ENCODE measurements at regions not wholly inside any gene's neighbourhood (a gene's known extent, or its start where the extent isn't known, plus 50 kb on each side); places are given as distances from the start of the nearest gene placed in this dataset.

DNA sequence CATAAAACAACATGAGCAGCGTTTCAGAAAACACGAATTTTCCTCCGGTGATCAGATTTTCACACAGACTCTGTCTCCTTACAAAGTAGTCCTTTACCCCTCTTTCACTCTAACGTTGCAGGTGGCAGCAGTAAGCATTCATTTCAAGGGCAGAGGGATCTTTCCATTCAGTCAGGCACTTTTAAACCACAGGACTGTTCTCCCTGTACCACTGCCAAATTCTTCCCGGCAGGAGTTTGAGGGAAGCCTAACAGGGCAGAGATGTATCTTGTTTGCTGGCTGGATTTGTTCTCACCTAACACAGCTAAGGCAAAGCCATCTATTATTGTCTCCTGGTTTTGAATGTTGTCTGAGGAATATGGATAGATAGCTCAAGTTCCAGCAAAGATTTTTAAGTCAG, 1187.3 kb upstream of the SEL1L start:
- Mint-ChIP-seq H3K4me3 (no peak overlapping the region), H3K4me1 (no peaks in the 10 kb centered on the region), H3K36me3 (ENCODE audit: low read depth) (no peaks in the 10 kb centered on the region), H3K9me3 (peaks cover 3% of the 10 kb centered on the region), H3K27me3 (ENCODE audit: low read depth) (no peaks in the 10 kb centered on the region), H3K27ac (ENCODE audit: unreplicated experiment) (no peak overlapping the region)
- DNase-seq (ENCODE audit: low read depth, low spot score) = no peak
- TF ChIP-seq, protein P1, sequence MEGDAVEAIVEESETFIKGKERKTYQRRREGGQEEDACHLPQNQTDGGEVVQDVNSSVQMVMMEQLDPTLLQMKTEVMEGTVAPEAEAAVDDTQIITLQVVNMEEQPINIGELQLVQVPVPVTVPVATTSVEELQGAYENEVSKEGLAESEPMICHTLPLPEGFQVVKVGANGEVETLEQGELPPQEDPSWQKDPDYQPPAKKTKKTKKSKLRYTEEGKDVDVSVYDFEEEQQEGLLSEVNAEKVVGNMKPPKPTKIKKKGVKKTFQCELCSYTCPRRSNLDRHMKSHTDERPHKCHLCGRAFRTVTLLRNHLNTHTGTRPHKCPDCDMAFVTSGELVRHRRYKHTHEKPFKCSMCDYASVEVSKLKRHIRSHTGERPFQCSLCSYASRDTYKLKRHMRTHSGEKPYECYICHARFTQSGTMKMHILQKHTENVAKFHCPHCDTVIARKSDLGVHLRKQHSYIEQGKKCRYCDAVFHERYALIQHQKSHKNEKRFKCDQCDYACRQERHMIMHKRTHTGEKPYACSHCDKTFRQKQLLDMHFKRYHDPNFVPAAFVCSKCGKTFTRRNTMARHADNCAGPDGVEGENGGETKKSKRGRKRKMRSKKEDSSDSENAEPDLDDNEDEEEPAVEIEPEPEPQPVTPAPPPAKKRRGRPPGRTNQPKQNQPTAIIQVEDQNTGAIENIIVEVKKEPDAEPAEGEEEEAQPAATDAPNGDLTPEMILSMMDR (conservative IDR thresholded peaks at IDR 0.05) = no peak

DNA sequence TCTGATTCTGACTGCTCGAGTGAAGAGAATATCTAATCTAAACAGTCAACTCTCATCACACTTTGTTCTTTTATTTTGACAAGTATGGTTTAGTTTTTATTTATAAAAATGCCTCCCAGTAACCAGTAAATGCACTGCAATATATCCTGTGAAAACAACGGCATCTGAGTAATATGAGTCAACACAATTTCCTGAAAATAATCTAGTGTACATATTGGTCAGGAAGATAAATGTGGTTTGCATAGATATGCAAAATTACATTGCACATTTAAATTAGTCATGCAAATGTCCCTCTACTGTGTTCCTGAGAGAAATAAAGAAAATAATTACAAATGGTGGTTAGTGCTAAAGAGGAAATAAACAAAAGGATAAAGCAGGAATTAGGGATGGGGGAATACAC, 1190.7 kb upstream of the SEL1L start:
- Mint-ChIP-seq H3K4me1 (no peaks in the 10 kb centered on the region), H3K36me3 (ENCODE audit: low read depth) (no peaks in the 10 kb centered on the region), H3K4me3 (no peak overlapping the region), H3K9me3 (peaks cover 3% of the 10 kb centered on the region), H3K27me3 (ENCODE audit: low read depth) (no peaks in the 10 kb centered on the region), H3K27ac (ENCODE audit: unreplicated experiment) (no peak overlapping the region)
- TF ChIP-seq, protein P1 (conservative IDR thresholded peaks at IDR 0.05) = no peak
- DNase-seq (ENCODE audit: low read depth, low spot score) = no peak

DNA sequence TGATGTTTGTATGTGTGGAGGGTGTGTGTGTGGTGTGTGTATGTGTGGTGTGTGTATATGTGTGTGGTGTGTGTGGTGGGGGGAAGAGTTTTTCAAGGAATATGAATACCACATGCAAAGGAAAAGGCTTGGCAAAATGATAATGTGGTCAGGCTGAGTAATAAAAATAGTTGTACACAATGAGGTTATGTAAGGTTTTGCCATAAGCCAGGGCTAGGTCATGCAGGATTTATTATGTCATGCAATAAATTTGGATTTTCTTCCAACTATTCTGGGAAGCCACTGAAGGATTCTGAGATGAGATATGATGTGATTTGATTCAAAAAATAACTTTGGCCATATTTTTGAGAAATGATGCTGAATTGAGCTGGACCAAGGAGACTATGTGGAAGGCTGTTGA, 1191.6 kb upstream of the SEL1L start:
- H3K9me3 Mint-ChIP-seq = peaks cover 3% of the 10 kb centered on the region
- H3K27me3 Mint-ChIP-seq (ENCODE audit: low read depth) = no peaks in the 10 kb centered on the region
- H3K4me3 Mint-ChIP-seq = no peak overlapping the region
- H3K27ac Mint-ChIP-seq (ENCODE audit: unreplicated experiment) = peak overlapping the region; percentile 74
- no peak for DNase-seq (ENCODE audit: low read depth, low spot score)
- H3K36me3 Mint-ChIP-seq (ENCODE audit: low read depth) = no peaks in the 10 kb centered on the region
- TF ChIP-seq, protein P1 (conservative IDR thresholded peaks at IDR 0.05) = no peak
- H3K4me1 Mint-ChIP-seq = no peaks in the 10 kb centered on the region

DNA sequence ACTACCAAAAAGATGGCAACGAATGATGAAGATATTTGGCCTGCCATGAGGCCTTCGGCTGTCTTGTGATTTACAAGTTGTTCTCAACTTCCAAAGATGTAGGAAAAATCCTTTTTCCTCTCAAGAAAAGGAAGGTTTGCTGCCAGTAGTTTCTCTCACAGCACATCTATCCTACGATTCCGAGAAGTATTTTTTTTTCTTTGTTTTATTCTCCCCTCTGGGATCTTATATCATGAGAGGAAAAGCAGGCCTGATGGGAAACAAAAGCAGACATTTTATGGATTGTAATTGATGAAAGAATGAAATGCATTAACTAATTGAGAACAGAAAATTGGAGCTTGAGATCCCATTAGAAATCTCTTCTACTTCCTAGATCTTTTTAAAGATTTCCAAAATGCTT, 1197.9 kb upstream of the SEL1L start:
- no peaks in the 10 kb centered on the region for H3K27me3 Mint-ChIP-seq (ENCODE audit: low read depth)
- TF ChIP-seq, protein P1 (conservative IDR thresholded peaks at IDR 0.05) = no peak
- H3K9me3 Mint-ChIP-seq = no peaks in the 10 kb centered on the region
- peaks cover 3% of the 10 kb centered on the region for H3K36me3 Mint-ChIP-seq (ENCODE audit: low read depth)
- no peak overlapping the region for H3K27ac Mint-ChIP-seq (ENCODE audit: unreplicated experiment)
- no peaks in the 10 kb centered on the region for H3K4me1 Mint-ChIP-seq
- DNase-seq (ENCODE audit: low read depth, low spot score) = no peak
- no peak overlapping the region for H3K4me3 Mint-ChIP-seq

DNA sequence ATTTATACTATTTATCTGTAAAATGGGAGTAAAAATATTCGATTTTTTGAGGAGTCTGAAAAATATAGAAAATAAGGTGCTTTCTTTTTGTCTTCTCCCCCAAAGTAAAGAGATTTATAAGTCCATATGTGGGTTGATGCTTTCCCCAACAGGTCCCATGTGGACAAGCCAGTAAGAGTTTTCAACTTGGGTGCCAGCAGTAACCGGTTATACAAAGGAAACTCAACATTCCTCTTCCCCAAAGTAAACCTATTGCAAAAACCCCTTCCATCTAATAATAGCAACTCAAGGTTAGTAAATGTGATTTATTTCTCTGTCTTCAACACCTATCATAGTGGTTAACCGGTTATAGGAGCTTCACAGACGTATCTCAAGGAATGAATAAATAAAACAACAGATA, 1206.9 kb upstream of the SEL1L start:
- Mint-ChIP-seq H3K27ac (ENCODE audit: unreplicated experiment) (no peak overlapping the region), H3K4me3 (no peak overlapping the region), H3K4me1 (no peaks in the 10 kb centered on the region), H3K27me3 (ENCODE audit: low read depth) (no peaks in the 10 kb centered on the region), H3K9me3 (no peaks in the 10 kb centered on the region), H3K36me3 (ENCODE audit: low read depth) (no peaks in the 10 kb centered on the region)
- DNase-seq (ENCODE audit: low read depth, low spot score) = no peak
- TF ChIP-seq, protein P1 (conservative IDR thresholded peaks at IDR 0.05) = no peak

DNA sequence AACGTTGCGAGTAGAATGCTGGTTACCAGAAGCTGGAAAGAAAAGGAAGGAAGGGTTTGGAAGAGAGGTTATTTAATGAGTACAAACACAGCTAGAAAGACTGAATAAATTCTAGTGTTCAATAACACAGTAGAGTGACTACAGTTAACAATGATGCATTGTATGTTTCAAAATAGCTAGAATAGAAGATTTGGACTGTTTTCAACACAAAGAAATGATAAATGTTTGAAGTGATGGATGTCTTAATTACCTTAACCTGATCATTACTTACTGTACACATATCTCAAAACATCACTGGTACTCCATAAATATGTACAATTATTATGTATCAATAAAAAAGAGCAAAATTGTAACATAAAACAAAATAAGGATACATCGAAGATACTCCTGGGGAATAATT, 1221.8 kb upstream of the SEL1L start:
- Mint-ChIP-seq H3K36me3 (ENCODE audit: low read depth) (no peaks in the 10 kb centered on the region), H3K9me3 (peaks cover 2% of the 10 kb centered on the region), H3K4me3 (no peak overlapping the region), H3K27me3 (ENCODE audit: low read depth) (no peaks in the 10 kb centered on the region), H3K27ac (ENCODE audit: unreplicated experiment) (no peak overlapping the region), H3K4me1 (peaks cover 17% of the 10 kb centered on the region)
- DNase-seq (ENCODE audit: low read depth, low spot score) = no peak
- TF ChIP-seq, protein P1 (conservative IDR thresholded peaks at IDR 0.05) = no peak
